Heart left ventricle (tissue), 13 donors: ENCODE measurements at regions not wholly inside any gene's neighbourhood (a gene's known extent, or its start where the extent isn't known, plus 50 kb on each side); places are given as distances from the start of the nearest gene placed in this dataset.

ENCODE experiments used
- POLR2A ChIP-seq, 2 donors: fragments of 450-650 bp; IDR thresholded peaks; one replicate each; pipeline ENCODE4 v1.6.1; 2017; ENCODE audit warnings: antibody characterized with exemption in 2 of 2, mild to moderate bottlenecking in 2 of 2, moderate library complexity in 2 of 2
- TF ChIP-seq, protein P1 (sequence below), 12 donors: fragments of 200-600 bp; sonication (generic) in 4 of 12; IDR thresholded peaks; one replicate each; pipeline versions ENCODE4 v1.5.0 to v1.8.0; 2018 to 2022; ENCODE audit warnings: antibody characterized with exemption in 12 of 12, mild to moderate bottlenecking in 5 of 12
- donor health status: ischemic (EF 13 %, LVEDD 7.1; RV severe dilation, severe dysfunction).
- donor health status: DM: no; HTN: yes; CAD: no.
- donor health status: DM: no; HTN: no; CAD: no.
- donor health status: ischemic (EF 25% LVEDD 6.9; RV normal size, moderate dysfunction).
- donor health status: ischemic (EF 25% LVEDD 5.7; RV mildly dilated, moderate dysfunction).
- donor health status: ischemic (EF 35%, LVEDD 5.7; RV mildly dilated, moderate dysfunction).
- donor health status: nonischemic (EF 11% LVEDD 7.7; RV severe dilation, severe dysfunction).
- donor health status: DM: yes; HTN: yes; CAD: no.
- donor health status: PGD.
- donor health status: ischemic (EF 29% LVEDD 5.4; RV normal size, mild dysfunction).
- donor health status: nonischemic (EF 23%, LVEDD 6.1; RV moderate dilation, normal function).

GRCh38 chr14:22386924-22387775 is 201.9 kb downstream of the DAD1 start:
- TF ChIP-seq, protein P1, sequence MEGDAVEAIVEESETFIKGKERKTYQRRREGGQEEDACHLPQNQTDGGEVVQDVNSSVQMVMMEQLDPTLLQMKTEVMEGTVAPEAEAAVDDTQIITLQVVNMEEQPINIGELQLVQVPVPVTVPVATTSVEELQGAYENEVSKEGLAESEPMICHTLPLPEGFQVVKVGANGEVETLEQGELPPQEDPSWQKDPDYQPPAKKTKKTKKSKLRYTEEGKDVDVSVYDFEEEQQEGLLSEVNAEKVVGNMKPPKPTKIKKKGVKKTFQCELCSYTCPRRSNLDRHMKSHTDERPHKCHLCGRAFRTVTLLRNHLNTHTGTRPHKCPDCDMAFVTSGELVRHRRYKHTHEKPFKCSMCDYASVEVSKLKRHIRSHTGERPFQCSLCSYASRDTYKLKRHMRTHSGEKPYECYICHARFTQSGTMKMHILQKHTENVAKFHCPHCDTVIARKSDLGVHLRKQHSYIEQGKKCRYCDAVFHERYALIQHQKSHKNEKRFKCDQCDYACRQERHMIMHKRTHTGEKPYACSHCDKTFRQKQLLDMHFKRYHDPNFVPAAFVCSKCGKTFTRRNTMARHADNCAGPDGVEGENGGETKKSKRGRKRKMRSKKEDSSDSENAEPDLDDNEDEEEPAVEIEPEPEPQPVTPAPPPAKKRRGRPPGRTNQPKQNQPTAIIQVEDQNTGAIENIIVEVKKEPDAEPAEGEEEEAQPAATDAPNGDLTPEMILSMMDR (IDR thresholded peaks at IDR 0.05), result peak; percentile 67 to 90 (median 84)
- TF ChIP-seq POLR2A (IDR thresholded peaks at IDR 0.05), result no peak
